HG02870 (cell line): ENCODE measurements at regions not wholly inside any gene's neighbourhood (a gene's known extent, or its start where the extent isn't known, plus 50 kb on each side); places are given as distances from the start of the nearest gene placed in this dataset.
"Not testable (repeated sequence)": the region's sequence is repeated elsewhere in the genome, so short reads cannot be mapped to it uniquely, and the experiment has no call there.

Source experiments
- ATAC-seq: cut with Tn5 transposase; IDR thresholded peaks from one replicate; pipeline ENCODE4 v1.9.1; 2021; ENCODE audit warnings: mild to moderate bottlenecking, moderate library complexity; ENCODE audit not compliant: unreplicated experiment

- no peak for ATAC-seq
Observed at GRCh38 chr5:110869927-110870326, 131.1 kb downstream of the SLC25A46 start.

- ATAC-seq, result no peak
Observed at GRCh38 chr5:110872200-110872599, 133.4 kb downstream of the SLC25A46 start.

- ATAC-seq, result no peak
Observed at GRCh38 chr5:110872963-110873362, 134.2 kb downstream of the SLC25A46 start.

- ATAC-seq, result no peak
Observed at GRCh38 chr5:110873773-110874437, 135.1 kb downstream of the SLC25A46 start.

- ATAC-seq, result not testable (repeated sequence)
Observed at GRCh38 chr5:110875115-110875514, 136.3 kb downstream of the SLC25A46 start.

- ATAC-seq, result no peak
Observed at GRCh38 chr5:110878115-110878514, 139.3 kb downstream of the SLC25A46 start.

- ATAC-seq, result no peak
Observed at GRCh38 chr5:110879675-110880074, 140.9 kb downstream of the SLC25A46 start.

- ATAC-seq, result no peak
Observed at GRCh38 chr5:110880413-110880812, 141.6 kb downstream of the SLC25A46 start.

GRCh38 chr5:110884005-110884404 lies 145.2 kb downstream of the SLC25A46 start:
- no peak for ATAC-seq

- not testable (repeated sequence) for ATAC-seq
Observed at GRCh38 chr5:110887170-110887569, 148.4 kb downstream of the SLC25A46 start.

- ATAC-seq, result not testable (repeated sequence)
Observed at GRCh38 chr5:110893854-110894483, 155.2 kb downstream of the SLC25A46 start.

- no peak for ATAC-seq
Observed at GRCh38 chr5:110894805-110895204, 156.0 kb downstream of the SLC25A46 start.

GRCh38 chr5:110896901-110897300 lies 158.1 kb downstream of the SLC25A46 start:
- ATAC-seq, result no peak

- ATAC-seq, result peak; percentile 86
Observed at GRCh38 chr5:110899566-110900412, 161.0 kb downstream of the SLC25A46 start.

- ATAC-seq, result no peak
Observed at GRCh38 chr5:110900829-110901228, 162.0 kb downstream of the SLC25A46 start.

- ATAC-seq, result no peak
Observed at GRCh38 chr5:110903966-110904365, 165.2 kb downstream of the SLC25A46 start.

- ATAC-seq, result no peak
Observed at GRCh38 chr5:110908848-110909247, 162.7 kb upstream of the TSLP start.

GRCh38 chr5:110909415-110909814 lies 162.1 kb upstream of the TSLP start:
- peak; percentile 54 for ATAC-seq

- no peak for ATAC-seq
Observed at GRCh38 chr5:110909950-110910349, 161.6 kb upstream of the TSLP start.

GRCh38 chr5:110913221-110913620 lies 158.3 kb upstream of the TSLP start:
- no peak for ATAC-seq

GRCh38 chr5:110916381-110917049 lies 155.0 kb upstream of the TSLP start:
- ATAC-seq, result peak; percentile 60
